WI38 (cell line): ENCODE measurements at regions not wholly inside any gene's neighbourhood (a gene's known extent, or its start where the extent isn't known, plus 50 kb on each side); places are given as distances from the start of the nearest gene placed in this dataset.
"Not testable (repeated sequence)": the region's sequence is repeated elsewhere in the genome, so short reads cannot be mapped to it uniquely, and the experiment has no call there.

ENCODE experiments used
- H3K4me3 ChIP-seq: 2 replicates; pipeline ENCODE4 v1.5.1; 2011; ENCODE audit warnings: low read depth, mild to moderate bottlenecking, control low read depth, low read length
- CTCF ChIP-seq: IDR thresholded peaks from 2 replicates; pipeline ENCODE4 v1.5.1; 2012; ENCODE audit warnings: low read depth, mild to moderate bottlenecking, control low read depth, low read length

- no peak overlapping the region for H3K4me3 ChIP-seq
- no peak for TF ChIP-seq CTCF
Measured at GRCh38 chr4:167985565-167985964, 106.8 kb upstream of the ANXA10 start.

GRCh38 chr4:167986044-167986443, 106.3 kb upstream of the ANXA10 start:
- TF ChIP-seq CTCF: no peak
- H3K4me3 ChIP-seq: no peak overlapping the region

- H3K4me3 ChIP-seq: no peak overlapping the region
Measured at GRCh38 chr4:167987285-167987684, 105.1 kb upstream of the ANXA10 start.

GRCh38 chr4:167989815-167990214, 102.5 kb upstream of the ANXA10 start:
- no peak overlapping the region for H3K4me3 ChIP-seq
- no peak for TF ChIP-seq CTCF

More at GRCh38 chr4:167987285-167987684, 105.1 kb upstream of the ANXA10 start:
- no peak for TF ChIP-seq CTCF

- not testable (repeated sequence) for H3K4me3 ChIP-seq
Measured at GRCh38 chr4:168008112-168008511, 84.2 kb upstream of the ANXA10 start.

GRCh38 chr4:168019019-168019651, 73.2 kb upstream of the ANXA10 start:
- TF ChIP-seq CTCF: no peak
- no peak overlapping the region for H3K4me3 ChIP-seq

- no peak overlapping the region for H3K4me3 ChIP-seq
- TF ChIP-seq CTCF: no peak
Measured at GRCh38 chr4:168019921-168020320, 72.4 kb upstream of the ANXA10 start.

GRCh38 chr4:168021666-168022065, 70.7 kb upstream of the ANXA10 start:
- TF ChIP-seq CTCF: no peak
- H3K4me3 ChIP-seq: no peak overlapping the region
